ENCODE measurements at regions not wholly inside any gene's neighbourhood (a gene's known extent, or its start where the extent isn't known, plus 50 kb on each side); places are given as distances from the start of the nearest gene placed in this dataset.

DNA sequence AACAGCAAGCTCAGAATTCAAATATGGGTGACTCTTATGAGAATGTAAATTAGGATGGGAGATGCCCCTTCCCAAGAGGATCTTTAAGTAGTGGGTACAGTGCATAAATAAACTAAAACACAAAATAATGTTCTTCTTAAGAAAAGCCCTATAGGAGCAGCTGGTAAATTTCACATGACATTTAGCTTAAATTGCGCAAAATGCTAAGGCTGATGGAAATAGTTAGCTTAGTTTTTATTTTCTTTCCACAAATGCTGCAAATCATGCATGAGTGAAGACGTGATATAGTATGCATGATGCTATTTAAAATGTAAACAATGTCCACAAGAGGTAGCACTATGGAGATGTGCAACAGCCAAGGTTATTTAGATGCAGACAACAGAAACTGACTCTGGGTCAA lies 328.1 kb downstream of the ATP23 start:
- Histone ChIP-seq H3K36me3 (no peaks in the 10 kb centered on the region), H3K4me2 (peak overlapping the region in 1 of 11 experiments; percentile 33; a peak in 1 of 22 replicates), H3K27ac (no peak overlapping the region), H3K9me3 (replicated peaks in 1 of 11) (peaks cover 0 to 24% (median 4%) of the 10 kb centered on the region in 11 experiments; a peak in 6 of 22 replicates), H4K20me1 (no peaks in the 10 kb centered on the region), H3K4me3 (no peak overlapping the region), H3K9ac (no peak overlapping the region), H3K27me3 (no peaks in the 10 kb centered on the region), H3K4me1 (peaks cover 0 to 44% (median 0%) of the 10 kb centered on the region in 10 experiments; a peak in 7 of 20 replicates)
- TF ChIP-seq Cebpa-rat (IDR thresholded peaks at IDR 0.05) = no peak

DNA sequence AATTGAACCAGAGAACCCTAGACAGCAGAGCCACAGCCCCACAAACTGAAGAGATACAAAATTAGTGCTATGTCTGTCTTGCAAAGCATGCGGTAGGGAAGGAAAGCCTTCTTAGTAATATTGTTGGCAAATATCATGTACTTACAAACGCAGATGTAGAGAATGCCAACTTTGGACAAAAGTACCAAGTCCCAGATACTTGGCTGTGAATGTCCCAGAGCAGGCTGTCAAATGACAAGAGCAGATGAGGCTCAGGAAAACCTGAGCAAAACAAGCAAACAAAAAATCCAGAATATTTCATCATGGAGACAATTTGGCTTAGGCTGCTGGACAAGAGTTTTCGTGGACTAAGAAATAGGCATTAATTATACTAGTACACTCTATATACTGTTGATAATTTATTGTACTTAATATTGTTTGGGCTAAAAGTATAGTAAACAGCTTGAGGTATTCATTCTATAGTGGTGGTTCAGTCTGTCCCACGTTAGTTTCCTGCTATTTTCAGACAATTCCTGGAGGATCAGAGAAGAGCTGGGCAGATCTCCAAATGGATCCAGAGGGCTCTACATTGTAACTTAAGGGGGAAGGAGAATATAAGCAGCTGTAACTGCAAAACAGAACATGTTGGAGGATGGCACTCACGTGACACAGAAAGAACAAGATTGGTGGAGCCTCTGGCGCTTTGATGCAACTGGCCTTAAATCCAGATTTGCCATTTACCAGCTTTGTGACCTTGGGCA lies 329.8 kb downstream of the ATP23 start:
- Histone ChIP-seq H3K9me3 (replicated peaks in 1 of 11) (peaks cover 2 to 18% (median 4%) of the 10 kb centered on the region in 11 experiments; a peak in 21 of 22 replicates), H4K20me1 (no peaks in the 10 kb centered on the region), H3K4me1 (peaks cover 0 to 44% (median 0%) of the 10 kb centered on the region in 10 experiments; a peak in 7 of 20 replicates), H3K36me3 (no peaks in the 10 kb centered on the region), H3K9ac (no peak overlapping the region), H3K27ac (no peak overlapping the region), H3K4me3 (no peak overlapping the region), H3K4me2 (peak overlapping the region in 3 of 11 experiments; percentile 17 to 26 (median 21); a peak in 1 of 22 replicates), H3K27me3 (no peaks in the 10 kb centered on the region)
- no peak for TF ChIP-seq Cebpa-rat (IDR thresholded peaks at IDR 0.05)

DNA sequence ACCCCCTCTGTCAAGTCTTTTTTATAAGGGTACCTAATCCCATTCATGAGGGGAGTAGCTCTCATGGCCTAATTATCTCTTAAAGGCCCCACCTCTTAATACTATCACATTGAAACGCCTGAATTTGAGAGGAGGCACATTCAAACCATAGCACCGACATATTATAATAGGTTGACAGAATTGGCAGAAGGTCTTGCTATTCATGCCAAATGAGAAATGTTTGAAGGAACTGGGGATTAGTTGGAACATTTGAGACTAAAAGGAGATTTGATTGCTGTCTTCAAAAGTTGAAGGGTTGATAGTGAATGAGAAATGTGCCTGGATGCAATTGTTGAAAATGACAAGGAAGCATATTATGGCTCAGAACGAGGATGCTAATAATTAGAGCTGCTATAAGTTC lies 331.1 kb downstream of the ATP23 start:
- H3K27ac ChIP-seq = no peak overlapping the region
- H3K36me3 ChIP-seq = peaks cover 0 to 4% (median 0%) of the 10 kb centered on the region in 11 experiments; a peak in 2 of 22 replicates
- H4K20me1 ChIP-seq = no peaks in the 10 kb centered on the region
- H3K4me3 ChIP-seq = no peak overlapping the region
- peaks cover 15 to 23% (median 16%) of the 10 kb centered on the region in 11 experiments for H3K9me3 ChIP-seq (replicated peaks in 1 of 11)
- H3K27me3 ChIP-seq = no peaks in the 10 kb centered on the region
- TF ChIP-seq Cebpa-rat (IDR thresholded peaks at IDR 0.05) = no peak
- peaks cover 0 to 41% (median 0%) of the 10 kb centered on the region in 10 experiments; a peak in 7 of 20 replicates for H3K4me1 ChIP-seq
- H3K9ac ChIP-seq = no peak overlapping the region
- H3K4me2 ChIP-seq = no peak overlapping the region

DNA sequence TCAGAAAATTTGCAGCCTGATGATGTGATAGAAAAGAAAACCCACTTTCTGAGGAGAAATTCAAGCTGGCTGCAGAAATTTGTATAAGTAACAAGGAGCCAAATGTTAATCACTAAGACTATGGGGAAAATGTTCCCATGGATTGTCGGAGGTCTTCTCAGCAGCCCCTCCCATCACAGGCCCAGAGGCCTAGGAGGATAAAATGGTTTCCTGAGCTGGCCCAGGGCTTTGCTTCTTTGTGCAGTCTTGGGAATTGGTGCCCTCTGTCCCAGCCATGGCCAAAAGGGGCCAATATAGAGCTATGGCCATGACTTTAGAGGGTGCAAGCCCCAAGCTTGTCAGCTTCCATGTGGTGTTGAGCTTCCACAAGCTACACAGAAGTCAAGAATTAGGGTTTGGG lies 335.9 kb downstream of the ATP23 start:
- no peak for TF ChIP-seq Cebpa-rat (IDR thresholded peaks at IDR 0.05)

DNA sequence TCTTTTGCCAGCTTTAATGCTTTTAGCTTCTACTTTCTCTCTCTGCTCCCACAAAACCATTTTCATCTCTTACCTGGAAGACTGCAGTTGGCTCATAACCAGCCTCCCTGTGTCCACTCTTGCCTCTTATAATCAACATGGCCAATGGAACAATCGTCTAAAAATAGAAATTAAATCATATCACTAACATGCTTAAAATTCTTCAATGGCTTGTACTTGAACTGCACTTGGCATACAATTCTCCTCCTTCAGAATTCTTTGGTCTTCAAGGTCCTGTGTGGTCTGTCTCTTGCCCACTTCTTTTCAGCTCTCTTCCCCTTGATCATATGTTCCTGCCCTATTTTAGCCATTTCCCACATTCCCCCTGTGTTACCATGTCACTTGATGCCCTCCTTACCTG lies 342.2 kb downstream of the ATP23 start:
- H3K36me3 ChIP-seq = no peaks in the 10 kb centered on the region
- H3K4me3 ChIP-seq = no peak overlapping the region
- no peak overlapping the region for H3K9ac ChIP-seq
- H3K4me2 ChIP-seq = no peak overlapping the region
- no peaks in the 10 kb centered on the region for H3K4me1 ChIP-seq
- TF ChIP-seq Cebpa-rat (IDR thresholded peaks at IDR 0.05) = no peak
- no peaks in the 10 kb centered on the region for H3K27me3 ChIP-seq
- no peak overlapping the region for H3K27ac ChIP-seq
- H4K20me1 ChIP-seq = no peaks in the 10 kb centered on the region
- peaks cover 3 to 38% (median 12%) of the 10 kb centered on the region in 11 experiments; a peak in 20 of 22 replicates for H3K9me3 ChIP-seq (replicated peaks in 1 of 11)

More for the DNA sequence above, 335.9 kb downstream of the ATP23 start:
- Histone ChIP-seq H3K9ac (no peak overlapping the region), H3K4me3 (no peak overlapping the region), H3K36me3 (peaks cover 0 to 5% (median 0%) of the 10 kb centered on the region in 11 experiments; a peak in 2 of 22 replicates), H3K9me3 (replicated peaks in 1 of 11) (peaks cover 30 to 61% (median 38%) of the 10 kb centered on the region in 11 experiments), H3K27ac (no peak overlapping the region), H3K27me3 (no peaks in the 10 kb centered on the region), H4K20me1 (no peaks in the 10 kb centered on the region), H3K4me1 (no peaks in the 10 kb centered on the region), H3K4me2 (no peak overlapping the region)

DNA sequence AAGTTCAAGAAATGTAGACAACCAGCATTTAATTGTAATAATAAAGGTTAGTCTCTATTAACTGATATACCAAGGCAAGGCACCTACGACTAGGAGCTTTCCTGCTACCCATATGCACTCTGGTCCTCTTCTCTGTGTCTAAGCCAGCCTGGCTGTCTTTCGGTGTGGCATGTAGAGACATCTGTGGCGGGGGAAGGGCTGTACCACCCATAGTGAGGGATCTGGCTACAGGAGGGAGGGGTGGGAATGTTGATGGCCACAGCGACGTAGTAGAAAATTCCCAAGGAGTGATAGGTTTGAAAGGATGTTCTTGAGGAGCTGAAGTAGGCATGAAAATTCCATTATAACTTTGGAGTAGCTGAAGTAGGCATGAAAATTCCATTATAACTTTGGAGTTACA lies 344.2 kb downstream of the ATP23 start:
- H3K27ac ChIP-seq = no peak overlapping the region

DNA sequence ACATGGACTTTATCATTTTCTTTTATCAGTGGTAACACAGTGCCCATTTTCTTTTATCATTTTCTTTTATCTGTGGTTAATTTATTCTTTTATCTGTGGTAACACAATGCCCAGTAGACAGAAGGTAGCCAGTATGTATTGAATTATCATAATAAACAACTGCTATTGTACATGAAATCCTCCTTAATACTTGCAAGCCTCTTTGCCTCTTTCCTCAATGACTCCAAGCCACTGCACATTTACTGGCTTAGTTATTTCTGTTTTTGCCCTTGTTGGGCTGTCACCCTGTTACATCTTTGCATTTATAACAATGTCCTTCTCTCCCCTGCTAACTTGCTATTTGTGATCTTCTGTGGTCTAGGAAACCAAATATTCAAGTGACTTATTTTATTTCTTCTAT lies 345.0 kb downstream of the ATP23 start:
- Histone ChIP-seq H3K27me3 (no peaks in the 10 kb centered on the region), H4K20me1 (no peaks in the 10 kb centered on the region), H3K4me1 (no peaks in the 10 kb centered on the region), H3K36me3 (no peaks in the 10 kb centered on the region), H3K27ac (no peak overlapping the region), H3K4me3 (no peak overlapping the region), H3K4me2 (no peak overlapping the region), H3K9me3 (replicated peaks in 1 of 11) (peaks cover 0 to 18% (median 3%) of the 10 kb centered on the region in 11 experiments; a peak in 13 of 22 replicates), H3K9ac (no peak overlapping the region)
- no peak for TF ChIP-seq Cebpa-rat (IDR thresholded peaks at IDR 0.05)

More for the DNA sequence above, 344.2 kb downstream of the ATP23 start:
- Histone ChIP-seq H3K4me1 (no peaks in the 10 kb centered on the region), H3K4me2 (no peak overlapping the region), H3K9ac (no peak overlapping the region), H4K20me1 (no peaks in the 10 kb centered on the region), H3K4me3 (no peak overlapping the region), H3K9me3 (replicated peaks in 1 of 11) (peaks cover 0 to 26% (median 10%) of the 10 kb centered on the region in 11 experiments; a peak in 14 of 22 replicates), H3K27me3 (no peaks in the 10 kb centered on the region), H3K36me3 (no peaks in the 10 kb centered on the region)
- no peak for TF ChIP-seq Cebpa-rat (IDR thresholded peaks at IDR 0.05)

DNA sequence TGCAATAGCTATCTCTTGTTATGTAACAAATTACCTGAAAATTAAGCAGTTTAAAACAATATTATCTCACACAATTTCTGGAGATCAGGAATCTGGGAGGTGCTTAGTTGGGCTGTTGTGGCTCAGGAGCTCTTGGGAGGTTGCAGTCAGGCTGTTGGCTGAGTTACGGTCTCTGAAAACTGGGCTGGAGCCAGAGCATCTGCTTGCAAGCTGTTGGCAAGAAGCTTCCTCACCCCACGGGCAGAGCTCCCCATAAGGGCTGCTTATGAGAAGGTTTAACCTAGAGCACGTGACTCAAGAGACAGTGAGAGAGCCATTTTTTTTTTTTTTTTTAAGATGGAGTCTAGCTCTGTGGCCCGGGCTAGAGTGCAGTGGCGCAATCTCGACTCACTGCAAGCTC lies 346.8 kb downstream of the ATP23 start:
- H3K9ac ChIP-seq = no peak overlapping the region
- H3K27ac ChIP-seq = no peak overlapping the region
- H3K36me3 ChIP-seq = no peaks in the 10 kb centered on the region
- no peak overlapping the region for H3K4me3 ChIP-seq
- no peak for TF ChIP-seq Cebpa-rat (IDR thresholded peaks at IDR 0.05)
- no peaks in the 10 kb centered on the region for H4K20me1 ChIP-seq
- no peak overlapping the region for H3K4me2 ChIP-seq
- H3K27me3 ChIP-seq = no peaks in the 10 kb centered on the region
- H3K9me3 ChIP-seq (replicated peaks in 1 of 11) = peaks cover 0 to 10% (median 0%) of the 10 kb centered on the region in 11 experiments; a peak in 3 of 22 replicates
- no peaks in the 10 kb centered on the region for H3K4me1 ChIP-seq

DNA sequence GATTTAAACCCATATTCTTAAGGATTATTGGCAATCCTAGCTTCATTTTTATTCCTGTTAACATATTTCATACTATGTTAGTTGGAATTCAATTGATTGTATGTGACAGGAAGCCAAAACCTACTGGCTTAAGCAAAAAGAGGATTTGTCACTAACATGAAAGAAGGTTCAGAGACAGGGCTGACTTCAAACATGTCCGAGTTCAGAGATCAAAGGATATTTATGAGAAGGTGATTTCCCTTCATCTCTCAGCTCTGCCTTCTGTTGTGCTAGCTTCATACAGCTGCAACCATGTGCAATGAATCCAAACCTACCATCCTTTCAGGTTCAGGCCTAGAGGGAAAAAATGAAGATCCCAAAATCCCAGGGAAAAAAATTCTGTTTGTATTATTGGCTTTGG lies 349.7 kb downstream of the ATP23 start:
- H3K27me3 ChIP-seq = no peaks in the 10 kb centered on the region
- H4K20me1 ChIP-seq = no peaks in the 10 kb centered on the region
- H3K9ac ChIP-seq = no peak overlapping the region
- H3K4me2 ChIP-seq = no peak overlapping the region
- no peaks in the 10 kb centered on the region for H3K4me1 ChIP-seq
- H3K36me3 ChIP-seq = no peaks in the 10 kb centered on the region
- peaks cover 0 to 10% (median 0%) of the 10 kb centered on the region in 11 experiments; a peak in 2 of 22 replicates for H3K9me3 ChIP-seq (replicated peaks in 1 of 11)
- H3K27ac ChIP-seq = no peak overlapping the region
- TF ChIP-seq Cebpa-rat (IDR thresholded peaks at IDR 0.05) = no peak
- H3K4me3 ChIP-seq = no peak overlapping the region
